ENCODE measurements at regions not wholly inside any gene's neighbourhood (a gene's known extent, or its start where the extent isn't known, plus 50 kb on each side); places are given as distances from the start of the nearest gene placed in this dataset.

- H3K4me3 ChIP-seq = no peak overlapping the region
- DNase-seq (no peak), ATAC-seq (no peak)
- H3K27ac ChIP-seq = no peak overlapping the region
- no peaks in the 10 kb centered on the region for H3K4me1 ChIP-seq
- H3K27me3 ChIP-seq = no peaks in the 10 kb centered on the region
- TF ChIP-seq CTCF (IDR thresholded peaks at IDR 0.05) = no peak
- no peaks in the 10 kb centered on the region for H3K9me3 ChIP-seq
- intact Hi-C loops (cut with DNase I) = no loop called here
- H3K36me3 ChIP-seq = no peaks in the 10 kb centered on the region
These were observed 880.2 kb upstream of the TMEM132C start for GRCh38 chr12:127386723-127387122.

GRCh38 chr12:127388985-127389384 lies 878.0 kb upstream of the TMEM132C start:
- H3K36me3 ChIP-seq = no peaks in the 10 kb centered on the region
- ATAC-seq (no peak), DNase-seq (no peak)
- no peaks in the 10 kb centered on the region for H3K27me3 ChIP-seq
- TF ChIP-seq CTCF (IDR thresholded peaks at IDR 0.05) = no peak
- no peaks in the 10 kb centered on the region for H3K9me3 ChIP-seq
- no peaks in the 10 kb centered on the region for H3K4me1 ChIP-seq
- H3K27ac ChIP-seq = no peak overlapping the region
- intact Hi-C loops (cut with DNase I) = no loop called here
- H3K4me3 ChIP-seq = no peak overlapping the region

- DNase-seq = no peak
- intact Hi-C loops (cut with DNase I) = no loop called here
- H3K27ac ChIP-seq = no peak overlapping the region
- TF ChIP-seq CTCF (IDR thresholded peaks at IDR 0.05) = no peak
- H3K36me3 ChIP-seq = no peaks in the 10 kb centered on the region
- no peak for ATAC-seq
- no peak overlapping the region for H3K4me3 ChIP-seq
- no peaks in the 10 kb centered on the region for H3K27me3 ChIP-seq
- H3K9me3 ChIP-seq = no peaks in the 10 kb centered on the region
- H3K4me1 ChIP-seq = no peaks in the 10 kb centered on the region
These were observed 877.0 kb upstream of the TMEM132C start for GRCh38 chr12:127389923-127390322.

GRCh38 chr12:127393465-127393864 lies 873.5 kb upstream of the TMEM132C start:
- Histone ChIP-seq H3K27ac (no peak overlapping the region), H3K27me3 (no peaks in the 10 kb centered on the region), H3K36me3 (no peaks in the 10 kb centered on the region), H3K4me3 (no peak overlapping the region), H3K4me1 (no peaks in the 10 kb centered on the region), H3K9me3 (no peaks in the 10 kb centered on the region)
- ATAC-seq = no peak
- TF ChIP-seq CTCF (IDR thresholded peaks at IDR 0.05) = no peak
- DNase-seq = no peak
- intact Hi-C loops (cut with DNase I) = no loop called here

GRCh38 chr12:127393896-127394295 lies 873.1 kb upstream of the TMEM132C start:
- no peak for TF ChIP-seq CTCF (IDR thresholded peaks at IDR 0.05)
- ATAC-seq (no peak), DNase-seq (no peak)
- no peak overlapping the region for H3K27ac ChIP-seq
- H3K9me3 ChIP-seq = no peaks in the 10 kb centered on the region
- no peaks in the 10 kb centered on the region for H3K36me3 ChIP-seq
- no peaks in the 10 kb centered on the region for H3K4me1 ChIP-seq
- H3K27me3 ChIP-seq = no peaks in the 10 kb centered on the region
- intact Hi-C loops (cut with DNase I) = no loop called here
- H3K4me3 ChIP-seq = no peak overlapping the region

GRCh38 chr12:127396734-127397133 lies 870.2 kb upstream of the TMEM132C start:
- intact Hi-C loops (cut with DNase I) = no loop called here
- H3K4me3 ChIP-seq = no peak overlapping the region
- no peak for TF ChIP-seq CTCF (IDR thresholded peaks at IDR 0.05)
- H3K4me1 ChIP-seq = no peaks in the 10 kb centered on the region
- DNase-seq = no peak
- H3K9me3 ChIP-seq = no peaks in the 10 kb centered on the region
- H3K36me3 ChIP-seq = no peaks in the 10 kb centered on the region
- ATAC-seq = no peak
- H3K27me3 ChIP-seq = no peaks in the 10 kb centered on the region
- no peak overlapping the region for H3K27ac ChIP-seq

Data from upper lobe of right lung (tissue), 1 donor.